ENCODE measurements at regions not wholly inside any gene's neighbourhood (a gene's known extent, or its start where the extent isn't known, plus 50 kb on each side); places are given as distances from the start of the nearest gene placed in this dataset.
"Not testable (repeated sequence)": the region's sequence is repeated elsewhere in the genome, so short reads cannot be mapped to it uniquely, and the experiment has no call there.

DNA sequence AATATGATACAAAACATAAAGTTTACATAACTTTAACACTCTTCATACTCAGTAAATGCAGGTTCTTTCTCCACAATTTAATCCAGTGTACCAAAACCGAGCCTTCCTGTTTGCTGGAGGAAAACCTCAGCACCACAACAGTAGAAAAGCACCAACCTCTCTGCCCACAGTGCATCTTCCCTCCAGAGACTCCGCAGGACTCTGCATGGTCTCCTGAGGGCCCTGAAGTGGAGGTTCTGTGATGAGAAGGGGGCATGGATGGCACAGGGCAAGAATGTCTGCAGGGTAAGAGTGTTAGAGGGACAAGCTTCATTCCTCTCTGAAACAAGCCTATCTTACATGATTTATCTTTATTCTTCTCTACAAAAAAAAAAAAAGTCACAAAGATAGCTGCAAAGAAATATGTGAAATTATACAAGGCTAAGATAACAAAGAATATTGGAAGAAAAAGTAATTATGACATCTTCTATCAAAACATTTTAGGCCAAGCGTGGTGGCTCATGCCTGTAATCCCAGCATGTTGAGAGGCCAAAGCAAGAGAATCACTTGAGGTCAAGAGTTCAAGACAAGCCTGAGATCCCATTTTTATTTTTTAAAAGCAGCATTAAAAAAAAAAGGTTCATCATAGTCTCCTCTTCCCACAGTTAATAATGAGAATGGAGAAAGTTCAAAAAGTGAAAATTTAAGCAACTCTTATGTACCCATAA lies 102.0 kb downstream of the VPREB1 start:
- no peak for DNase-seq (ENCODE audit: low read depth in 3 of 3)

DNA sequence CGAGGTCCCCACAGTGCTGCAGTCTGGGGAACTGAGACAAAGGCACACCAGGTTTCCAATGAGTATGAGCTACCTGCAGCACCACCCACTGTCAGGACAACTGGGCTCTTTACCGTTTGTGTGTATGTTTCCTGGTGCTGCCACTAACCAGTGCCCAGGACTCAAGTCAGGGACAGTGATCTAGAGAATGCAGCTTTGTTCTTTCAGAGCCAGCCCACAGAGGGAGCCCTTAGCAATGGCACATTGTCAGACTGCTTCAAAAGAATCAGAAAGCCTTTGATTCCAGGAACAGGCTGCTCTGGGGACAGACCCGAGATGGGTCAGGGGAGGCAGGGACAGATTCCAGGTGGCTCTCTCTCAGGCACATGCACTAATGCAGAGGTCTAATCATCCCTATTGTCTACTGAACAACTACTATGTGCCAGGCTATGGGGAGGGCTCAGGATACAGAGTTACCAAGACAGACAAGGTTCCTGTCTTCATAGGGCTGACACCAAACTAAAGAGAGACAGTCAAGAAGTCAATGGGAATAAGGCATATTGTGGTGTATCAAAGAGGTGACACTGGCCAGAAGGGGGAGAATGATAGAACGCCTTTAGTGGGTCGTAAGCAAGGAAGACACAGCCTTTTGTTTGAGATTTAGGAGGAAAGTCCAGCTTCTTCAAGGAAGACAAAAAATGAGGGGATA lies 103.7 kb downstream of the VPREB1 start:
- no peak for DNase-seq (ENCODE audit: low read depth in 3 of 3)

DNA sequence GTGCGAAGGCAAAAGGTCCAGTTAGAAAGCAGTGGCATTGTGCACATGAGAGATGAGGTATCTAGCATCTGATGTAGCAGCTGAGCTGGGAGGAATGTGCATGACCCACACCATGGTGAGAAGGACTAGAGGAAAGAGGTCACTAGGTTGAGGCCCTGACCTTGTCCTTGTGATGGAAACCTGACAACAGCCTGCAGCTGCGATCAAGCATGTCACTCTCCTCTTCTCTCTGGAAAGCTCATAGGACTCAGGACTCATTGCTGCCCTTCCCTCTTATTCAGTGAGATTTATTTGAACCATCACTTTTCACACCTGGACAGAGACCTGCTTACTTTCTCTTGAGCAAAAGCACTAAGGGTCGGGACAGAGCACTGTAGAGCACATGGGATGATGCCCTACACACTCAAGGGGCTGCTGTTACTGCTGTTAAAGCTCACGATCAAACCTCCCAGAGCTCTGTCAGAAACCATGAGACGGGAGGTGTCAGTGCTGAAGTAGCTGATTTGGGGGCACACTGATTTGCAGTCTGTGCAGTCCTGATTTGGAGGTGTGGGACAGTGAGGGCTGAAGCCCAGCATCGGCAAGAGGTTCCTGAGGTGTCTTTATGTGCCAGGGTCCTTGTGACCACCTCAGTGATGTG lies 104.3 kb downstream of the VPREB1 start:
- no peak for DNase-seq (ENCODE audit: low read depth in 3 of 3)

DNA sequence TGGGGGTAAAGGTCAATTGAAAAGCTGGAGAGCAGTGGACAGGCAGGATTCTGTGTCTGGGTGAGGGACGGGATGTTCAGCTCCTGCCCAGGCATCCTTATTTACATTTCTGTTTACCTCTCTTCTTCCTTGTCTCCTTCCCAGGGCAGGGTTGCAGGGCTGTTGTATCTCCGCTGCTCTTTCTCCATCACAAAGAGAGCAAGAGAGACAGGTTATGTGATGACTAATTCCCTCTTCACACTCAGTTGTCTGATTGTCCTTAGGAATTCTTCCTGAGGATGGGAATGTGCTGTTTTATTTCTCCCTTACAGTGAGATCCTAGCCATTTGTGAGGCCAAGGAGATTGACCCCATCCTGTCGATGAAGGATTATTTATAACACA lies 104.9 kb downstream of the VPREB1 start:
- no peak for DNase-seq (ENCODE audit: low read depth in 3 of 3)

DNA sequence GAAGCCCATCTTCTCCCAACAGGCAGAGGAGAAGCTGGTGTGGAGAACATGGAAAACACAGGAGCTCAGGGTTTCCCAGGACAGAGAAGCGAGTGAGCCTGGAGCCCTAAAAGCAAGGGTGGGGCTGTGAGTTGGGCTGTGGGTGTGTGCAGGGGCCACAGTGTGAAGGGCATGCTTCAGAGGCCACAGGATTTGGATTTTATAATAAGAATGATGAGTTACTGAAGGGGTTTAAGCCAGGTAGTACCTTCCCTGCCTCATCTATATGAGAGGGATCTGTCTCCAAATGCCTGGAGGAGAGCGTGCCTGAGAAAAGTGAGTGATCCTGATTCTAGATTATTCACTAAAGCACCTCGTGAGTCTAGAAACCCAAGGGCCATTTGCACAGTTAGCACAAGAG lies 106.8 kb downstream of the VPREB1 start:
- DNase-seq (ENCODE audit: low read depth in 3 of 3): no peak

DNA sequence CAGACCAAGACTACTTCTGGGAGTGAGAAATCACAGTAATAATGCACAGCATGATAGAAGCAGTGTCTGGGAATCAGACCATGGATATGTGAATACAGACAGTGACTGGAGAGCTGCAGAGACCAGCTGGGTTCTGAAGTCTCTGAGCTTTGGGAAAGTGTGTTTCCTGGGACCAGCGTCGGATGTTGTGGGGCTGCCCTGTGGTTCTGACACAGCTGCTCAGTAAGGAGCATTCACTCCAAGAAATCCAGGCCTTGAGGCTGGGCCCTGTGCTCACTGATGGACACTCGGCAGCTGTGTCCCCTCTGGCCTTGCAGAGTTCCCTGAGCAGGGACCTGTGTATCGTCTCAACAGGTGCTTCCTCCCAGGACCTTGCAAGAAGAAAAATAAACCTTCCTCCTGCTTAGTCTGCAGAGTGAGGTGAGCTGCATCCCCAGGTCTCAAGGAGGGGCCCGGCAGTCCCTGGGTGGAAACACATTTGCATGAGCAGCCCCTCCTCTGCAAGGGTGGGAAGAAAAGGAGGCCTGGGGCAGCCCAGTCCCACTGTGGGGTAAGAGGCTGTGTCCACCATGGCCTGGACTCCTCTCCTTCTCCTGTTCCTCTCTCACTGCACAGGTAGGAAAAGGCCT lies 107.9 kb downstream of the VPREB1 start:
- DNase-seq (ENCODE audit: low read depth in 3 of 3): no peak

DNA sequence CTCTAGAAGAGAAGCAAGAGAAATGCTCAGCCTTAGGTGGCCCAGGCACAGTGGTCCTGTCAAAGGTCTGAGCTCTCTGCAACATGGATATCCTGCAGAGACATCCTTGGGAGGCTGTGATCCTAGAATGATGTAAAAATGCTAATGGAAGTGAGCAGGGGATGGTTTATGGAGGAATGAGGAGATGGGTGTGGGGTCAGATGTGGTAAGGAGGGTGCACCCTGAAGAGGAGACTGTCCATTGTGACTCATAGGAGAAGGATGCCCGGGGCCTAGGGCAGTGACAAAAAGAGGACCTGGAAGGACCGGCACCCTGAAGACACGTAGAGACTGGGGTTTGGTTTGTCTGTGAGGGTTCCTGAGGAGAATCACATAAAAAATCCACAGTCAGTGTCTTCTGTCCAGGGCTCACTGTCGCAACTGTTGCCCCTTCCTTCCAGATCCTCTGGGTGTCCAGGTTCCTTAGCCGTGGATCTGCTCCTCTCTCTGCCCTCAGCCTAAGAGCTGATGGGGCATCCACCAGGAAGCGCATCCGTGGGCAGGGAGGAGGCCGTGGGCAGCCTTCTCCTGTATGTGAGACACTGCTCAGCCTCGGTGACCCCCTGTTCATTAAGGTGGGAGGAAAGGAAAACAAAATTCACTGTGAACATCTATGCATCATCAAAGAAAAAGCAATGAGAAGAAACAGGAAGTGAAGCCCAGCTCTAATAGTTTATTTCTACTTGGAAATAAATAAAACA lies 110.7 kb downstream of the VPREB1 start:
- DNase-seq (ENCODE audit: low read depth in 3 of 3): no peak

DNA sequence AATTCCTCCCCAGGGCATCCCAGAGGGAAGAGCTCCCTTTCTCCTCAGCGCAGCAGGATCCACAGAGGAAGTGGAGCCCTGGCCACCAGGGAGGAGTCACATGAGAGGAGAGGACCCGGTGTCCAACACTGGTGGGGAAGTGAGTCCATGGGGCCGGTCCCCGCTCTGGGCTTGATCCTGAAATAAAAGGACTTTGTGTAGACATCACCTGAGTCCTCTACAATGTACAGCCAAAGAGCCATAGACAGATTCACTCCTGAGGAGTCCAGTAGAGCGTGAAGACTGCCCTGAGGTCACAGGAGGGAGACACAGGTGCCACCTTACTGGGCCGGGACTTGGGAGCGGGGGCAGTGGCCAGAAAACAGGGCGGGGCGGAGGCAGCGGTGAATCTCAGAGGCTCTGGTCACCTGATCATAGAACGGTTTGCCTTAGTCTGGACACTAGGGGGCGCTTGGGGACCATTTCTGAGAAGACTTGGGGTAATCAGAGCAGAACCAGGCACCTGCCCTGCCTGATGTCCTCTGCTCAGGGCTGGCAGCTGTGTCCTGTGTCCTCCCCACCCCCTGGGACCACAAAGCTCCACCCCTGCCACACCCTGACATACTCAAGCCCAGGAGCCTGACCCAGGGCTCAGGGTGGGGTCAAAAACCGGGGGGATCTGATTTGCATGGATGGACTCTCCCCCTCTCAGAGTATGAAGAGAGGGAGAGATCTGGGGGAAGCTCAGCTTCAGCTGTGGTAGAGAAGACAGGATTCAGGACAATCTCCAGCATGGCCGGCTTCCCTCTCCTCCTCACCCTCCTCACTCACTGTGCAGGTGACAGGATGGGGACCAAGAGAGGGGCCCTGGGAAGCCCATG lies 112.7 kb downstream of the VPREB1 start:
- DNase-seq (ENCODE audit: low read depth in 3 of 3): peak; percentile 63 to 91 (median 65)

DNA sequence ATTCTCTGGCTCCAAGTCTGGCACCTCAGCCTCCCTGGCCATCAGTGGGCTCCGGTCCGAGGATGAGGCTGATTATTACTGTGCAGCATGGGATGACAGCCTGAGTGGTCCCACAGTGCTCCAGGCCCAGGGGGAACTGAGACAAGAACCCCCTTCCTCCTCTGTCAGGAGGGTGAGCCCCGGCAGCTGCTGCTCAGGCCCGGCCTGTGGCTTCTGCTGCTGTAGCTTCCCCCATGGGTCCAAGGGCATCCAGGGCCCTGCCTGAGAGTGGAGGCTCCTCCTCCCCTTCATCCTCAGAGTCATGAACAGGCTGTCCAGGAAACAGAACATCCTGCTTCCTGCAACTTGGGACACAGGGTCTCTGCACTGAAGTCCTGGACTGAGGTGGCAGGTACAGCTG lies 113.6 kb downstream of the VPREB1 start:
- no peak for DNase-seq (ENCODE audit: low read depth in 3 of 3)

DNA sequence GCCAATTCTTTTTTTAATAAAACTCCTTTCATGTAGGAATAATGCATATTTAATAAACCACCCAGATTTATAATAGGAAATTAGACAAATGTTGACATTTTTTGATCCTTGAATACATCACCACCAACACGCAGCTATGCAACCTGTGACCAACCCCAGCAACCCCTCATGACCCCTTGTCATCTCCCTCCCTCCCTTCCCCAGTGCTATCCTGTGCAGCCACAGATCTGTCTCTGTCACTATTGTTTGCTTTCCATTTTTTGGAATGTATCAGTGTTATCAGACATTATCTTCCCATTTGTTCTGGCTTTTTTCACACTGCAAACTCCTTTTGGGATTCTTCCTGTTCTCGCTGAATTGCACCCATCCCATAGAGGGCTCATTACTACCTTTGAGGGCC lies 114.1 kb downstream of the VPREB1 start:
- no peak for DNase-seq (ENCODE audit: low read depth in 3 of 3)

DNA sequence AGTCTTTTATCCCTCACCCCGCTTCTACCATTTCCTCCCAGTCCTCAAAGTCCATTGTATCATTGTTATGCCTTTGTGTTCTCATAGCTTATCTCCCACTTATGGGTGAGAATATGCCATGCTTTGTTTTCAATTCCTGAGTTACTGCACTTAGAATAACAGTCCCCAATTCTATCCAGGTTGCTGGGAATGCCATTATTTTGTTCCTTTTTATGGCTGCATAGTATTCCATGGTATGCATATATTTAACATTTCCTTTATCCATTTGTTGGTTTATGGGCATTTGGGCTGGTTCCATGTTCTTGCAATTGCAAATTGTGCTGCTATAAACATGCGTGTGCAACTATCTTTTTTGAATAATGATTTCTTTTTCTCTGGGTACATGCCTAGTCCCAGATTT lies 114.9 kb downstream of the VPREB1 start:
- no peak for DNase-seq (ENCODE audit: low read depth in 3 of 3)

DNA sequence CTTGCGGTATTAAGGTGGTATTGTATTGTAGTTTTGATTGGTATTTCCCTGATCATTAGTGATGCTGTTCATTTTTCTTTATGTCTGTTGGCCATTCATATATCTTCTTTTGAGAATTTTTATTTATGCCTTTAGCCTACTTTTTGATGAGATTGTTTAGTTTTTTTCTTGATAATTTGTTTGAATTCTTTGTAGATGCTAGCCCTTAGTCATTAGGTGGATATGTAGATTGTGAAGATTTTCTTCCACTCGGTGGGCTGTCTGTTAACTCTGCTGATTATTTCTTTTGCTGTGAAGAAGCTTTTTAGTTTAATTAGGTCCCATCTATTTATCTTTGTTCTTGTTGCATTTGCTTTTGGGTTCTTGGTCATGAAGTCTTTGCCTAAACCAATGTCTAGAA lies 115.4 kb downstream of the VPREB1 start:
- no peak for DNase-seq (ENCODE audit: low read depth in 3 of 3)

DNA sequence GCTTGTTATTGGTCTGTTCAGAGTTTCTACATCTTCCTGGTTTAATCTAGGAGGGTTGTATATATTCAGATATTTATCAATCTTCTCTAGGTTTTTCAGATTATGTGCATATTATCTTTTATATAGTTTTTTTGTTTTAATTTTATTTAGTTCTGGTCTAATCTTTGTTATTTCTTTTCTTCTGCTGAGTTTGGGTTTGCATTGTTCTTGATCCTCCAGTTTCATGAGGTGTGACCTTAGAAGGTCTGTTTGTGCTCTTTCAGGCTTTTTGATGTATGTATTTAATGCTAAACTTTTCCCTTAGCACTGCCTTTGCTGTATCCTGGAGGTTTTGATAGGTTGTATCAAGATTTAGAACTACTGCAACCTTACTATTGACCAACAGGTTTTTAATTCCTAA lies 117.7 kb downstream of the VPREB1 start:
- DNase-seq (ENCODE audit: low read depth in 3 of 3): no peak

DNA sequence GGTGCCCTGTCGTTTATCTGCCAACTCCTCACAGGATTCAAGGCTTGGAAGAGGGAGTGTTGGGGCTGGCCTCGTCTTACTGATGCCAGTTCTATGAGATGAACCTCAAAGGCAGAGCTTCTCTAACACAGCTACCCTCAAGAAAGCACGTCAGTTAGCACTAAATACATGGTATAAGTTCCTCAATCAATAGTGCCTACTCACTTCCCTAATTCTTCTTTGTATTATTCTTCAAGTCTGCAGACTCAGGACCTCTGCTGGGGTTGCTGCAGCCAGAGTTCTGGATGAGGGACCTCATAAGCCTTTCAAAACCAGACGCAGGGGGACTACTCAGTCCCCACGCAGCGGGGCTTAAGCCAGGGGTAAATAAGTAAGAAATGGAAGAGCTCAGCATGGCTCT lies 118.3 kb downstream of the VPREB1 start:
- no peak for DNase-seq (ENCODE audit: low read depth in 3 of 3)

DNA sequence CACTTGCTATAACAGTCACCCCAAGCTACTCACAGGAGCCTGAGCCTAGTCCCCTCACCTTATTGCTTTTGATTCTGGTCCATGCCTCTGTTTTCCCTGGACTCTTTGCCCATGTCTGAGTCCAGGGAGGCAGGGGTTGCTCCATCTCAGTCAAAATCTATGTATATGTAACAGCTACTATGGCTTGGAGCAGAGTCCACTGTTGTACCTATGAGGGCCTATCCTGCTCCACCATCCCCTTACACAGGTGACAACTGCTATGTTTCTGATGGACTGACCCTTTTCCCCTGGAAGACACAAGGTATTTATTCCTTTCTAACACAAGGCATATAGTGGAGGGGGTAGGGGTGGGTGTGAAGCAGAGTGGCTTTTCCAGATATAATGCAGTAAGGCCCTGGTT lies 119.6 kb downstream of the VPREB1 start:
- DNase-seq (ENCODE audit: low read depth in 3 of 3): no peak

DNA sequence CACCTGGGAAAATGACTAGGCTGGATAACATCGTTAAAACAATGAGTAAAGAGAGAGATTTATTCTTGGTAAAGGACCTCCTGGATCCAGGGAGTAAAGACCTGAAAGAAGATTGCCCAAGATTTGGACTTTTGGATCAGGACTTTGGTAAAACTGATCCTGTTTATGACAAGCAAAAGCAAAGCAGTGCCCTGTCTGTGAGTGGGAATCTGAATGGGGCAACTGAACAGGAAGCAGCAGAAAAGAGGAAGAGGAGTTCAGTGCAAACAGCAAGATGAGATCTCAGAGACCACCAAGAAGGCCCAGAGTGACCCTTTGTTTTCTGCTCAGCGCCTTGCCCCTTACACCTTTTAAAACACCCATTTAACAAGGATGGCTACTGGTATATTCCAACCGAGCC lies 122.0 kb downstream of the VPREB1 start:
- DNase-seq (ENCODE audit: low read depth in 3 of 3): no peak

DNA sequence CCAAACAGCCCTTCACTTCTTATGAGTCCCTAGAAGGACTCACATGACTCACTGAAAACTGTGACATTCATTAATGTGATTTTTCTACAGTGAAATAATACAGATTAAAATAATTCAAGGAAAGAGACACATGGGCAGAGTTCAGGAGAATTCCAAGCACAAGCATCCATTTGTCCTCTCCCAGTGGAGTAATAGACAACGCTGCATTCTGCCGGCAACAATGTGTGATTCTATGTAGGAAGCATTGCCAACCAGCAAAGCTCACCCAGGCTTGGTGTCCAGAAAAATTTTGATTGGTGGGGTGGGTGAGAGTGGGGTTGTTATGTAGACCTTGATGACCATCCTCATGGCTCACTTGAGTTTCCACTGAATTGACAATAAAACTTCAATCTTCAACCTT lies 123.9 kb downstream of the VPREB1 start:
- no peak for DNase-seq (ENCODE audit: low read depth in 3 of 3)

DNA sequence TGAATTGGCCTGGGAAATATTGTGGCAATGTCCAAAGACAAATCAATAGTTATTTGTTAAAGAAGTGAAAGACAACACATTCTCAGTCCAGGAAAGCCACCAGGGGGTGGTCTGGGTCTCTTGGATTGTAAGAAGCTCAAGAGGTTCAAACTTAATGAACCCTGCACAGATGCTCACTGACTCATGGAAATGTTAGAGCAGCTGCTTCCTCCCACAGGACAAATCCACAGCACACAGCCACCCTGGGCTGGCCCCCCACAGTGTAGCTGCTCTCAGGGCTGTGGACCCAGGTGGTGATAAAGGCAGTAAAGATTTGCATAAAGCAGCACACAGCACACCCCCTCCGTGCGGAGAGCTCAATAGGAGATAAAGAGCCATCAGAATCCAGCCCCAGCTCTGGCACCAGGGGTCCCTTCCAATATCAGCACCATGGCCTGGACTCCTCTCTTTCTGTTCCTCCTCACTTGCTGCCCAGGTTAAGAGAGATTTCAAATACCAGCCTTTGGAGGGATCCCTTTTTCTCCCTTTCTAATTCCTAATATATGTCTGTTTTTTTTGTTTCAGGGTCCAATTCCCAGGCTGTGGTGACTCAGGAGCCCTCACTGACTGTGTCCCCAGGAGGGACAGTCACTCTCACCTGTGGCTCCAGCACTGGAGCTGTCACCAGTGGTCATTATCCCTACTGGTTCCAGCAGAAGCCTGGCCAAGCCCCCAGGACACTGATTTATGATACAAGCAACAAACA lies 124.8 kb downstream of the VPREB1 start:
- DNase-seq (ENCODE audit: low read depth in 3 of 3): not testable (repeated sequence)

DNA sequence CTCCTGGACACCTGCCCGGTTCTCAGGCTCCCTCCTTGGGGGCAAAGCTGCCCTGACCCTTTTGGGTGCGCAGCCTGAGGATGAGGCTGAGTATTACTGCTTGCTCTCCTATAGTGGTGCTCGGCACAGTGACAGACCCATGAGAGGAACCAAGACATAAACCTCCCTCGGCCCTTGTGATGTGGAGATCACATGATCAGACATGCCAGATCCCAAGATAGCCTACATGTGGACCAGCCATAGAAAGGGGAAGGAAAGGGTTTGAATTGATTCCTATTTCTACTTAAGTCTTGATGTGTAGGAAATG lies 125.3 kb downstream of the VPREB1 start:
- no peak for DNase-seq (ENCODE audit: low read depth in 3 of 3)

DNA sequence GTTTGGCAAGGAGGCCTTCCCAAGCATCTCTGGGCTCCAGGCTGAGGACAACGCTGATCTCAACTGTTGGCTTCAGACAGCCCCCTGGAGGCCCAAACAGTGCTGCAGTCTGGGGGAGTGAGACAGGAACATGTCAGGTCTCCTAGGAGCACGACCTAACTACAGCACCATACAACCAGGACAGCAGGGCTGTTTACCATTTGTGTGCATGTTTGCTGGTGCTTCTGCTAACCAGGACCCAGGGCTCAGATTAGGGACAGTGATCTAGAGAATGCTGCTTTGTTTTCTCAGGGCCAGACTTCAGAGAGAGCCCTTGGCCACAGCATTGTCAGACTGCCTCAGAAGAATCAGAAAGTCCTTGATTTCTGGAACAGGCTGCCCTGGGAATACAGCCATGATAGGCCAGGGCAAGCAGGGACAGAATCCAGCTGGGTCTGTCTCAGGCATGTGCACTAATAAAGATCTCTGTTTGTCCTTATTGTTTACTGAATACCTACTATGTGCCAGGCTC lies 126.5 kb downstream of the VPREB1 start:
- DNase-seq (ENCODE audit: low read depth in 3 of 3): no peak
